RPMI8226 (cell line): ENCODE measurements at regions not wholly inside any gene's neighbourhood (a gene's known extent, or its start where the extent isn't known, plus 50 kb on each side); places are given as distances from the start of the nearest gene placed in this dataset.
A peak's percentile ranks its signal among the peaks of the same experiment; 100 is the strongest.

ENCODE experiments used
- DNase-seq: peaks from one replicate; pipeline ENCODE4 v3.0.0-alpha.2; 2015

GRCh38 chr11:112797092-112797491, 164.1 kb upstream of the NCAM1 start:
- no peak for DNase-seq

DNA sequence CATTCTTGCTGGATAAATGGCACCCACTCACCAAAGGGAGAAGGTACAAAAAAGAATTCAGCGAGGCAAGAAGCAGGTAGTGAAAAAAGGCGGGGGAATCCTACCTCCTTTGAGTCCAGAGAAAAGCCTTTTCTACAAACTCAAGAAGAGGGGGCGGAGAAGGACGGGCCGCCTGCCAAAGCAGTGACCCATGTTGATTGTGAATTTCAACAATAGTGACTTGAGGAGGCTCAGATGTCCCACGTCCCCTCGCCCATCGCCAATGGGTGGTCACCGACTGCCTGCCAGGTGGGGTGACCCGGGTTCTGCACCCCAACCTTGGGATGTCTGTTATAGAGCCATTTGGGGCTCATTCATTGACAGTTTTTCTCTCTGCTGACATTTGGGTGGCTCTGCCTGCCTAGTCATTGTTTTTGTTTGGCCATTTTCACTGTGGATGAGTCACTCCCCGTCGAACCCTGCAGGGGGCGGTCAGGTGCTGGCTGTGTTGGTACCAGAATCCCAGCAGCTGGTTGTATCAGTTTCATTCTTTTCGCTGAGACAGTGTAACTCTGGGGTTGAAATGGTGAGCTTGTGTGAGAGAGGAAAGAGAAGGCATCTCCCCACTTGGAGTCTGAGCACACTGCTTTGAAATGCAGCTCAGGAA, 163.4 kb upstream of the NCAM1 start:
- peak; percentile 75 for DNase-seq

GRCh38 chr11:112801025-112801816, 160.0 kb upstream of the NCAM1 start:
- no peak for DNase-seq

- no peak for DNase-seq
Measured at GRCh38 chr11:112801817-112802088, 159.5 kb upstream of the NCAM1 start.

- no peak for DNase-seq
Measured at GRCh38 chr11:112805658-112806057, 155.6 kb upstream of the NCAM1 start.

DNA sequence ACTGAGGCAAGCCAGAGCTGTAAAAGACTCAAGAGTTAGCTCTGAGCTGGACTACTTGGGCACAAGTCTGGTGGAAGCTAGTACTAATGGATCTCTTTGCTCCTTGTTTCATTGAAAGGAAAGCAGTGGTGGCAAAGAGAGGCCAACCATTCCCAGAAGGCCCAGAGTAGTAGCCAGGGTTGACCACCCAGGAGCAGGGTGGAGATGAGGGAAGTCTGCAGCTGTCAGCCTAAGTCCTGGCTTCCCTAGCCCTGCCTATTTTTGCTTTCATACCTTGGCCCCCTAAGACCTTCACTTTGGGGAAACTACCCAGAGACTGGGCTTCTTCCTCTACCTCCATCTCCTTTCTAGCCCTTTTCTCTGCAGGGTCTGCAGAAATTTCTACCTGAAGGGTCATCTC, 155.0 kb upstream of the NCAM1 start:
- DNase-seq, result no peak

DNA sequence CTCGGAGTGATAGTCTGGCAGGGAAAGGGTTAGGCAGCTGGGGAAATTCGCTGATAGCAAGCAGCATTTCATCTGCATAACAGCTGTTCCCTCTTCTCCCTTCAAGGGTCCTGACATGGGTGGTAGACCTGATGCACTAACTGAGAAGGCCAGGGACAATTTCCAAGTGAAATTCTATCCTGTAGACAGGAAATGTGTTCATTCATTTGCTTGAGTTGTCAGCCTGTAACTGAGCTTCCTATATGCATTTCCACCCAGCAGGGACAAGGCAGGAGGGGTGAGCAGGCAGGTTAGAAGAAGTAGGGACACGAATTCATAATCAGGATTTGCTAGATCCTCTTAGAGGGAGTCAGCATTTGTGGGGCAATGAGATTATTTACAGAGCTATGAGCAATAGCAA, 154.3 kb upstream of the NCAM1 start:
- DNase-seq, result no peak

GRCh38 chr11:112809429-112809828, 151.8 kb upstream of the NCAM1 start:
- DNase-seq, result no peak

DNA sequence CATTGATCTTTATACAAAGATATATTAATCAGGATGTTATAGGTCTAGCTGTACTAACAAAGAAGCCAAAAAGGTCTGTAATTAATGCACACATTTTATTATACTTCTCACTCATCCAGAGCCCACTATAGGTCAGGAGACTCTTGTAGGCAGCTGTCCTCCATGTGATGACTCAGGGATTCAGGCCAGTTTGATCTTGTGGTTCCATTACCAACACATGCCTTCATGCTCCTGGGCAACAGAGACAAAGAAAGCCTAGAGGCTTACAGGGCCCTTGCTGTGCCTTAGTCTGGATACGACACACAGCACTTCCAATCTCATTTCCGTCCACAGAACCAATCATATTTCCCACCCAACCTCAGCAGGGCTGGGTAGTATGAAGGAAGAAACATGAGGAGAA, 150.3 kb upstream of the NCAM1 start:
- DNase-seq, result no peak

DNA sequence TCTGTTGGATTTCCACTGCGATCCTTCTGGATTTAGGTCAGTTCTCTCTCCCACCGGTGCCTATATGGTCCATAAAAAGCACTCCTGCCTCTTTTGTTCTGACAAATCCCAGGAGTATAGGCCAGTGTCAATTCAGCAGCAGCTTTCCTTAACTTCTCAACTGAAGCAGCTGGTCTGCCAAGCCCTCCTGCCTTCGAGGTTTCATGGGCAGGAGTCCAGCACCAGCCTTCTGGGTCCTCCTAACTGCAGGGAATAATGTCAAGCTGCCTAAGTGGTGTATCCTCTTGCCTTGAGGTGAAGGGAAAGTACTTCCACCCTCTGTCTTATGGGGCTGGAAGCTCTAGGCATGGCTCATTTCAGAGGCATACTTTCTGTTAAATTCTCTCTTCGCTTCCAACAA, 149.4 kb upstream of the NCAM1 start:
- DNase-seq, result no peak

DNA sequence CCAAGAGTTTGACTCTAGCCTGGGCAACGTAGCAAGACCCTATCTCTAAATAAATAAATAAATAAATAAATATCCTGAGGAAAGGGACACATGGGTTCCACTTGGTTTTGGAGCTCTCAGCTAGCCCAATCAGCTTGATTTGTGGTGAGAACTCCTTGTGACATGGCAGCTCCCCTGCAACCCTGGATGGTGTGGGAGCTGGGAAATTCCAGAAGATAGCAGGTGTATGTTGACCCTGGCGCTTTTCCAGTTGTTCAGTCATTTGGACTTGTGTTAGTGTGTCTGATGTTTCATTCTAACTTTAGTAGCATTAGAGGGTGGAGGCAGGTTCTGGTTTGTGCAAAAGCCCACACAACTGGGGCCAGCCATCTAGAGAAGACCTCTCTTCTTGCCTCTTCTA, 148.5 kb upstream of the NCAM1 start:
- no peak for DNase-seq

DNA sequence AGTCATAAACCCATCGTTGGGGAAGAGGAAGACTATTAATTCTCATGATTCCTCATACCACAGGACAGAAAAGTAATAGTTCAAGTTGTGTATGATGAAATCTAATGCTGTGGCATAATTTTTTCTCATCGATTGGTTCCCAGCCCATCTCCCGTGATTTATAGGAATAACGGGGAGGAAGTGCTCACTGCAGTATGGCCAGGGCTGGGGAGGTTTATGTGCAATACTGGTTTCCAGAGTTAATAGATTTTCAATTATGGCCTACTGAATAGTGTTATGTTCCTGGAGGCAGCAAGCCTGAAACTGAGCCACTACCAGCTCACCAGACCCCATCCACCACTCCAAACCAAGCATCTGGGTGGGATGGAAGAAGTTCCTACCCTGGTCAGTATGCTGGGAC, 147.1 kb upstream of the NCAM1 start:
- DNase-seq, result no peak

DNA sequence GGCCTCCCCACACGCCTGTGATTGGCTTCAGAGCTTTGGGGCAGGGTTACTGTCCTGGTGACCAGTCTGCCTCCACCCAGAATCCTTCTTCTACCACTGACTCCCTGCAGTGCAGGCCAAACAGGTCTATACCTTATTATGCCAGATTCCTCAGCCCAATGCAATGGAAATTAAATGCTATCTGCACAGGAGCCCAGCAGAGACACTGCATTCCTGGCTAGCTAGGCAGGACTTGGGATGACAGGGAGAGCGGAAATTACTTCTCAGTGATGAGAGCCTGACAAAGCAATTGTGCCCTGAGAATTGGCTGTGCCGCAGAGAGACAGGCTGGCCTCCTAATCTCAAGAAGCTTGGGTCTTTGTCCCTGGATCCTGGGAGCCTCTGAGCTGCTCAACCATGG, 143.8 kb upstream of the NCAM1 start:
- no peak for DNase-seq

DNA sequence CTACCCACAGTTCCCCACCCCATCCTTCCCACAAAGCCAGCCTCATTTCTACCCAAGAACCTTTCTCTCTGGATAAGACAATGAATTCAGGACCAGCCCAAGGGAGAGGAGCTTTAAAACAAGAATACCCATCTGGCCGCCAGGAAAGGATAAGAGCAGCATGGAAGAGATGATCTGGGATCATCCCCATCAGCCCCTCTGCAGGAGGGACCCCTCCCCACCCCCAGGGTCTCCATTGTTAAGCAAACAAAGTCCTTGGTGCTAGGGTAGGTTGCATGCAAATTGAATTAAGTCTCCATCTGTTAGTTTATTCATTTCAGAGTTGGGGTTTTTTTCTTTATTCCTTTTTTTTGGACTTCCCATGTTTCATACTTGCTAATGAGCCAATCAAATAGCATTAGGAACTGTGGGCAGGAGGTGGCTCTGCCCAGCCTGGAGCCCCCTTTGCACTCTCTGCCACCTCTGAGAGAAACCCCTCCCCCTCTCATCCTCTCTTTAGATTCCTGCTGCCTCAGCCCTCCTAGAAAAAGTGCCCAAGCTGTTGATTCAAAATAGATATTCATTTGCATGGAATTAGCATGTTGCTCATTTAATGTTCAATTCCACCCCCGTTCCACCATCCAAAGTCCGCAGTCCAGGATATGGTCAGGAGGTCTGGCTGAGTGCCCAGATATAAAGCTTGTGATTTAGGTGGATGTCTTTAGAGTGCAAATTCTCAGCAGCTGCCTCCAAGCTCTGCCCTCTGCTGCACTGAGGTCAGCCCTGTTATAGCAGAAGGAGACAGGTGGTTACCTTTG, 138.5 kb upstream of the NCAM1 start:
- DNase-seq, result peak; percentile 28

DNA sequence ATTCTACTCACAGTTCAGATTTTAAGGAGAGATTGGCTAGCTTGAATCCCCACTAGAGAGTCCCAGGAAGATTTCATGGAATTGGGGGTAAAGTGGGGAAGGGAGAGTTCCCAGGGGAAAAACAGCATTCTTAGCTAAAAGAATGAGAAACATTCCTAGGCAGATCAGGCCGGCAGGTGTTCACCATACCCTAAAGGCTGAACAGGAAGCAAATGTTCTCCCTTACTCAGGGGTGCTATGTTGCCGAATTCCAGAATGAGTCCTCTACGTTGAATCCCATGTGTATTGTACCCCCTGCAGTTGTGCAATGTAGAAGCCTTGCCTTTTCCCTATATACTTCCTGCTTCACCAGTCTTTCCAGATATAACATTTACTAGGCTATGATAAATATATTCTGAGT, 135.2 kb upstream of the NCAM1 start:
- DNase-seq, result no peak

- no peak for DNase-seq
Measured at GRCh38 chr11:112826788-112827187, 134.4 kb upstream of the NCAM1 start.

- no peak for DNase-seq
Measured at GRCh38 chr11:112828421-112828820, 132.8 kb upstream of the NCAM1 start.

- no peak for DNase-seq
Measured at GRCh38 chr11:112829971-112830654, 131.1 kb upstream of the NCAM1 start.

GRCh38 chr11:112831041-112831440, 130.2 kb upstream of the NCAM1 start:
- DNase-seq, result no peak

GRCh38 chr11:112831969-112832766, 129.1 kb upstream of the NCAM1 start:
- no peak for DNase-seq

- peak; percentile 23 for DNase-seq
Measured at GRCh38 chr11:112834277-112834755, 126.9 kb upstream of the NCAM1 start.

GRCh38 chr11:112835591-112836255, 125.5 kb upstream of the NCAM1 start:
- no peak for DNase-seq
